ENCODE measurements at regions not wholly inside any gene's neighbourhood (a gene's known extent, or its start where the extent isn't known, plus 50 kb on each side); places are given as distances from the start of the nearest gene placed in this dataset.

DNA sequence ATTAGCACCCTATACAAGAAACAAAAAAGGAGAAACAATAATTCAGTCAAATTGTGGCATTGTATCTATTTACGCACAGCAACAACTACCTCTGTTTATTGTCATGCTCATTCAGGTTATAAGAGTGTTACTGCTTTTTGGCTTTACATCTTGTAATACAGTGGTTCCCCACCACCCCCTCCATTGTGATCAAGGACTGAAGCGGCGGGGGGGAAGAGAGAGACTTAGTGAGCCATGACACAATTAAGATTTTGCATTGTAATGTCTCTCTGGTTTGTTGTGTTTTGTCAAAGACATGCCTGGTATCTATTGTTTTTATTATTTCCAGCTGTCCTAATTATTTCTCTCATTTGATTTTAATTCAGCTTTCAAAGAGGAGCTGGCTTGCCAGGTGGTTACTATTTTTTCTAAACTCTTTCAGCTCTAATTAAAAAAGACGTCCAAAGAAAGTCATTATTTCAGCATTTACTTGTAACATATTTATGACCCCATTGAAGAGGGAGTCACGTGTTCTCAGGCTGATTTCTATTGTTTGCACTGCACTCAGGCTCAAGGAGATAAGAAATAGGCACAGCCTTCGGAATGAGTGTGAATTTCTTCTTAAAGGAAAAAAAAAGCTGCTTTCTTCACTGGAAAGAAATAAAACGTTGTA, 234.4 kb upstream of the TBL1XR1 start:
- DNase-seq: no peak
- no peaks in the 10 kb centered on the region for H3K27me3 ChIP-seq (replicated peaks in 1 of 2; ENCODE audit: control insufficient read depth in 2 of 2, extremely low read depth in 1 of 2, insufficient read depth in 2 of 2, low read length in 1 of 2)
- H3K36me3 Mint-ChIP-seq: no peaks in the 10 kb centered on the region
- no peak overlapping the region for H3K27ac ChIP-seq (ENCODE audit: low read length)
- CTCF ChIA-PET: interaction anchor here (0.6 to 0.7 kb wide), 2 partner anchors 226 to 338 kb away, joined by 3 to 5 read pairs; no protein-coding TSS in a partner anchor
- no peak overlapping the region for H3K27ac Mint-ChIP-seq
- no peaks in the 10 kb centered on the region for H3K9me3 Mint-ChIP-seq
- no CpG with 5 or more reads among the region's 7 CpGs for WGBS (ENCODE audit: insufficient coverage)
- H3K27me3 Mint-ChIP-seq: no peaks in the 10 kb centered on the region
- peaks cover 3 to 14% of the 10 kb centered on the region in 2 experiments for H3K4me1 ChIP-seq (ENCODE audit: control insufficient read depth in 1 of 2, extremely low read depth in 1 of 2, insufficient read depth in 2 of 2, low read length in 2 of 2)
- peaks cover 15 to 20% (median 17%) of the 10 kb centered on the region in 3 donors for H3K4me1 Mint-ChIP-seq
- no peak overlapping the region for H3K4me3 ChIP-seq (ENCODE audit: control insufficient read depth in 1 of 2, extremely low read depth in 1 of 2, low read length in 1 of 2)
- POLR2A ChIA-PET: interaction anchor here in 1 of 2 donors (0.6 kb wide), 1 partner anchor 21 kb away, joined by 3 read pairs; no protein-coding TSS in a partner anchor
- no peaks in the 10 kb centered on the region for H3K36me3 ChIP-seq (ENCODE audit: control insufficient read depth in 2 of 2, extremely low read depth in 1 of 2, insufficient read depth in 1 of 2, low read length in 1 of 2)
- ATAC-seq (replicated peaks in 1 of 4): no peak
- H3K4me3 Mint-ChIP-seq: no peak overlapping the region
- H3K9me3 ChIP-seq: no peaks in the 10 kb centered on the region

DNA sequence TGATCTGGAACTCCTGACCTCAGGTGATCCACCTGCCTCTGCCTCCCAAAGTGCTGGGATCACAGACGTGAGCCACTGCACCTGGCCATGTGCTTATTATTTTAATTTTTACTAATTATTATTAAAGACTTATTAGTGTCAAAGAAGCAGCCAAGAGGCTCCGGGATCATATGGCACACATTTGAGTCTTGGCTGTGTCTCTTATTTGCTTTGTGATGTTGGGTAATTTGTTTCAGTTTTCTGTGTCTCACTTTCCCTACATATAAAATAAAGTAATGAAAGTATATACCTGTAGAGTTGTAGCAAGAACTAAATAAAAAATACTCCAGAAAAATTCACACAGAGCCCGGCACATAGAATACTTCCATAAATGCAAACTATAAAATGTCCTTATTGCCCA, 238.0 kb upstream of the TBL1XR1 start:
- ATAC-seq (replicated peaks in 1 of 4): no peak
- H3K27me3 ChIP-seq (replicated peaks in 1 of 2; ENCODE audit: control insufficient read depth in 2 of 2, extremely low read depth in 1 of 2, insufficient read depth in 2 of 2, low read length in 1 of 2): no peaks in the 10 kb centered on the region
- H3K36me3 ChIP-seq (ENCODE audit: control insufficient read depth in 2 of 2, extremely low read depth in 1 of 2, insufficient read depth in 1 of 2, low read length in 1 of 2): no peaks in the 10 kb centered on the region
- H3K27ac Mint-ChIP-seq: no peak overlapping the region
- no peak overlapping the region for H3K4me3 ChIP-seq (ENCODE audit: control insufficient read depth in 1 of 2, extremely low read depth in 1 of 2, low read length in 1 of 2)
- no peaks in the 10 kb centered on the region for H3K4me1 ChIP-seq (ENCODE audit: control insufficient read depth in 1 of 2, extremely low read depth in 1 of 2, insufficient read depth in 2 of 2, low read length in 2 of 2)
- no peak overlapping the region for H3K27ac ChIP-seq (ENCODE audit: low read length)
- ChIA-PET POLR2A (no interaction called here), CTCF (interaction anchor here in 1 of 2 donors (0.6 kb wide), 1 partner anchor 703 kb away, joined by 3 read pairs; no protein-coding TSS in a partner anchor)
- H3K9me3 Mint-ChIP-seq: no peaks in the 10 kb centered on the region
- no peaks in the 10 kb centered on the region for H3K27me3 Mint-ChIP-seq
- H3K9me3 ChIP-seq: no peaks in the 10 kb centered on the region
- H3K4me1 Mint-ChIP-seq: no peaks in the 10 kb centered on the region
- no CpG with 5 or more reads among the region's 3 CpGs for WGBS (ENCODE audit: insufficient coverage)
- no peak overlapping the region for H3K4me3 Mint-ChIP-seq
- no peaks in the 10 kb centered on the region for H3K36me3 Mint-ChIP-seq
- no peak for DNase-seq

DNA sequence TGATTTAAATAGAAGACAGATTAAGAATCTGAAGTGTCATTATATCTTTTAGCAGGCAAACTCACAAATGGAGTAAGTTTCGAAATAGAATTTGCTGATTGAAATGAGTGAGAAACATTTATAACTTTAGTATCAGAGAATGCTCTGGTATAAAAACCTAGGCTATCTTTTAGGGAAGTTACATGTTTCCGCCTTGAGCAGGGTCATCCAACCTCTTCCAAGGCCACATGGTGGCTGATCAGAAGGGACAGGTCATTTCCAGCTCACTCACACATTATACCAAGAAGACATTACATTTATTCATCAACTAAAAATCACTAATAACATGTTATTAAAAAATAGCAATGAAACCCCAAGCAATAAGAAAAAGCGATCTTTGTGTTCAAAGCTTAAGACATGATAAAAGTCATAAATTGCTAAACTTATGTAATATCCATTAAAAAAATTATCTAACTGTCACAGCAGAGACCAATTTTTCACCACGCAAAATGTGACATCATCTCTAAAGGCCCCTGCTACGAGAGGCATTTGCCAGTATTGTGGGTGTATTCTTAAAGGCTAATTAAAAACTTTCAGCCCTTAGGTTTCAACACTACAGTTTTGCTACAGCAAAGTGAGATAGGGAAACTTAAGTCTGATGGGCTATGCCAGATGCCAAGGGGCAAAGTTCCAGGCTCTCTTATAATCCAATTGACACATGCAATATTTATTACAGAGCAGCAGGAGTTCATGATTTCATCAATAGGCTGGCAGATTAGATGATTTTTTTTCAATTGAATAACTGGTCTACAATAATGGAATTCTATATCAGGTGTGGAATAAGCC, 240.4 kb upstream of the TBL1XR1 start:
- POLR2A ChIA-PET: no interaction called here
- H3K27me3 Mint-ChIP-seq: no peaks in the 10 kb centered on the region
- CTCF ChIA-PET: no interaction called here

DNA sequence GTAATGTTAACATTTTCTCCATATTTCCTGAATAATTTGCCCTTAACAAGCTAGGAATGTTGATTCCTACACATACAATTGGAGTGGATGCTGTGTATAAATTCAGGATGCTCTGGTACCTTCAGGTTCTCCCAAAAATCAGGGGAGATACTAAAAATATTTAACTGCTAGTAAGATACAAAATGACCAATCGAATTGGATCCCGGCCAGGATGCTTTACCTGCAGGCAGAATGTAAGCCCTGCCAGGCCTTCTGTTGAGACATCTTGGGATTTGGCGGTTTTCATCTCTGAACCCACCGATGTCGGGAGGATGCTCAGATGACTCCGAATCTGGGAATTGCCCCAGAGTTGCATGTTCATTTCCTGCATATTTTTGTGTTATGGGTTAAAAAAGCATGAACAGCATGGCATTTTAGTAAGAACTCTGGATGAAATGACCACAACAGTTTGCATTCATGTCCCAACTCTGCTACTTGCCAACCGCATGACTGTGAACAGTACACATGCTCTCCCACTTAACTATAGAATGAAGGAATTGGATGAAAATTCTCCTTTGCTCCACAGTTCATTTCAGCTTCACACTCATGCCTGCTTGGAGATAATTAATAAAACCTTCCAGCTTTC, 241.4 kb upstream of the TBL1XR1 start:
- DNase-seq: no peak
- Mint-ChIP-seq H3K4me1 (peaks cover 0 to 4% (median 0%) of the 10 kb centered on the region in 3 donors), H3K36me3 (no peaks in the 10 kb centered on the region), H3K4me3 (no peak overlapping the region), H3K27ac (no peak overlapping the region), H3K27me3 (no peaks in the 10 kb centered on the region), H3K9me3 (no peaks in the 10 kb centered on the region)
- POLR2A ChIA-PET: no interaction called here
- 100% methylated on average over 5 of the region's 7 CpGs for WGBS (ENCODE audit: insufficient coverage)
- Histone ChIP-seq H3K27me3 (replicated peaks in 1 of 2; ENCODE audit: control insufficient read depth in 2 of 2, extremely low read depth in 1 of 2, insufficient read depth in 2 of 2, low read length in 1 of 2) (no peaks in the 10 kb centered on the region), H3K36me3 (ENCODE audit: control insufficient read depth in 2 of 2, extremely low read depth in 1 of 2, insufficient read depth in 1 of 2, low read length in 1 of 2) (no peaks in the 10 kb centered on the region), H3K27ac (ENCODE audit: low read length) (no peak overlapping the region), H3K4me1 (ENCODE audit: control insufficient read depth in 1 of 2, extremely low read depth in 1 of 2, insufficient read depth in 2 of 2, low read length in 2 of 2) (no peaks in the 10 kb centered on the region), H3K4me3 (ENCODE audit: control insufficient read depth in 1 of 2, extremely low read depth in 1 of 2, low read length in 1 of 2) (no peak overlapping the region), H3K9me3 (no peaks in the 10 kb centered on the region)
- ATAC-seq (replicated peaks in 1 of 4): no peak
- CTCF ChIA-PET: no interaction called here

More for the DNA sequence above, 240.4 kb upstream of the TBL1XR1 start:
- DNase-seq (no peak), ATAC-seq (replicated peaks in 1 of 4) (no peak)
- no peak overlapping the region for H3K4me3 ChIP-seq (ENCODE audit: control insufficient read depth in 1 of 2, extremely low read depth in 1 of 2, low read length in 1 of 2)
- no peaks in the 10 kb centered on the region for H3K27me3 ChIP-seq (replicated peaks in 1 of 2; ENCODE audit: control insufficient read depth in 2 of 2, extremely low read depth in 1 of 2, insufficient read depth in 2 of 2, low read length in 1 of 2)
- H3K36me3 ChIP-seq (ENCODE audit: control insufficient read depth in 2 of 2, extremely low read depth in 1 of 2, insufficient read depth in 1 of 2, low read length in 1 of 2): no peaks in the 10 kb centered on the region
- no peaks in the 10 kb centered on the region for H3K9me3 ChIP-seq
- no peaks in the 10 kb centered on the region for H3K36me3 Mint-ChIP-seq
- 100% methylated on average over 1 of the region's 5 CpGs for WGBS (ENCODE audit: insufficient coverage)
- no peaks in the 10 kb centered on the region for H3K4me1 ChIP-seq (ENCODE audit: control insufficient read depth in 1 of 2, extremely low read depth in 1 of 2, insufficient read depth in 2 of 2, low read length in 2 of 2)
- H3K9me3 Mint-ChIP-seq: no peaks in the 10 kb centered on the region
- no peak overlapping the region for H3K27ac ChIP-seq (ENCODE audit: low read length)
- H3K27ac Mint-ChIP-seq: no peak overlapping the region
- no peak overlapping the region for H3K4me3 Mint-ChIP-seq
- H3K4me1 Mint-ChIP-seq: peaks cover 0 to 4% (median 0%) of the 10 kb centered on the region in 3 donors

DNA sequence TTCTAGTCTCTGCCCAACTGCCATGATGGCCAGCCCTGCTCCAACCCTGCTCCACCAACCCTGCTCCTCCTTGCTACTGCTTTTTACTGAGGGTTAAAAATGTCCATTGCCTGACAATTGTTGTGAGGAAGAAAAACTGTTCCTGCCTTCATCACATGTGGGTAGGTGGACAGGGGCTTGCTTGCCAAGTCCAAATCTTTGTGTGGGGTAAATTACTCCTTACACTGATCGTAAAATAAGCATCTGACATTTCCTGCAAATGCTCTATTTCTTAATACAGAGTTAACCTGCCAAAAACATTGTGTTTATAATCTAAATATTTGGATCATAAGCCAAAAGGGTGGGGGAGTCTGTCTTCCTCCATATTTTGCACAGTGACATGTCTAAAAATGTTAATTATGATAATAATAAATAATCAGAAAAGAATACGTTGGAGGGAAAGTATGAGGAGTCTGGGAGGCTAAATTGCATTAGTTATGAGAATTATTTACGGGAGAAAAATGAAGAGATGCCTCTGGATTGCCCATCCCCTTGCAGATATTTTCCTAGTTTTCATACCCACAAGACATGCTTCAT, 242.5 kb upstream of the TBL1XR1 start:
- no CpG with 5 or more reads among the region's 3 CpGs for WGBS (ENCODE audit: insufficient coverage)
- no peak for DNase-seq
- CTCF ChIA-PET: no interaction called here

DNA sequence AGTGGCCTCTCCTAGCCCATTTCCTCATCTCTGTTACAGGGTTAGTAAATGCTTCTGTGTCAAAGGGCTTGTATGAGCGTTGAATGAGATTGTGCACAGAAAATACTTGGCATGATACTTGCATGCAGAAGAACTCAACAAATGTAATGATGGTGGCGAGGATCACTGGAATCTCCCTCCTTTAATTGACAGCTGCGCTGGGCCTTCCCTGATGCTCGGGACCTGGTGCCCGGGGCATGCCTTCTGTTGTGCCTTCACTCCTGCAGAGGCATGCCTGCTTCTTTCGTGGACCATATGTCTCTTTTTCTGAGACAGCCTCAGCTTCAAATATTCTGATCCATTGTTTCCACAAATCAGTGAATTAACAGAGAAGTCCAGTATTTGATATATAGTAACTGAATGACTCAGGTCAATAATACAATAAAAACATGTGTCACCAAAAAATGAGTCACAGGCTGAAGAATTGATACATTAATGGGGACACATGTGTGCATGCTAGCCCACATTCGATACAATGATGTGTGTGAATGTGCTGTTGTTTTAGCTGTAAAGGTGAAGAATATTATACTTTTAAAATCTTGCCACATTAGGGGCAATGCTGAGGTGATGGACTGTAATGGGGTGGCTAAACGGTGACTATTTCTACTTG, 243.3 kb upstream of the TBL1XR1 start:
- WGBS (ENCODE audit: insufficient coverage): no CpG with 5 or more reads among the region's 8 CpGs
- no peak for ATAC-seq (replicated peaks in 1 of 4)
- H3K27me3 Mint-ChIP-seq: no peaks in the 10 kb centered on the region
- Histone ChIP-seq H3K4me1 (ENCODE audit: control insufficient read depth in 1 of 2, extremely low read depth in 1 of 2, insufficient read depth in 2 of 2, low read length in 2 of 2) (no peaks in the 10 kb centered on the region), H3K27me3 (replicated peaks in 1 of 2; ENCODE audit: control insufficient read depth in 2 of 2, extremely low read depth in 1 of 2, insufficient read depth in 2 of 2, low read length in 1 of 2) (no peaks in the 10 kb centered on the region), H3K36me3 (ENCODE audit: control insufficient read depth in 2 of 2, extremely low read depth in 1 of 2, insufficient read depth in 1 of 2, low read length in 1 of 2) (no peaks in the 10 kb centered on the region), H3K9me3 (no peaks in the 10 kb centered on the region), H3K4me3 (ENCODE audit: control insufficient read depth in 1 of 2, extremely low read depth in 1 of 2, low read length in 1 of 2) (no peak overlapping the region), H3K27ac (ENCODE audit: low read length) (no peak overlapping the region)
- peaks cover 0 to 4% (median 0%) of the 10 kb centered on the region in 3 donors for H3K4me1 Mint-ChIP-seq
- H3K9me3 Mint-ChIP-seq: no peaks in the 10 kb centered on the region
- CTCF ChIA-PET: no interaction called here
- no peak overlapping the region for H3K27ac Mint-ChIP-seq
- H3K4me3 Mint-ChIP-seq: no peak overlapping the region
- POLR2A ChIA-PET: no interaction called here
- no peaks in the 10 kb centered on the region for H3K36me3 Mint-ChIP-seq
- DNase-seq: no peak

More for the DNA sequence above, 242.5 kb upstream of the TBL1XR1 start:
- H3K9me3 Mint-ChIP-seq: no peaks in the 10 kb centered on the region
- H3K27me3 Mint-ChIP-seq: no peaks in the 10 kb centered on the region
- H3K4me3 Mint-ChIP-seq: no peak overlapping the region
- Histone ChIP-seq H3K9me3 (no peaks in the 10 kb centered on the region), H3K4me3 (ENCODE audit: control insufficient read depth in 1 of 2, extremely low read depth in 1 of 2, low read length in 1 of 2) (no peak overlapping the region), H3K27me3 (replicated peaks in 1 of 2; ENCODE audit: control insufficient read depth in 2 of 2, extremely low read depth in 1 of 2, insufficient read depth in 2 of 2, low read length in 1 of 2) (no peaks in the 10 kb centered on the region), H3K36me3 (ENCODE audit: control insufficient read depth in 2 of 2, extremely low read depth in 1 of 2, insufficient read depth in 1 of 2, low read length in 1 of 2) (no peaks in the 10 kb centered on the region), H3K27ac (ENCODE audit: low read length) (no peak overlapping the region), H3K4me1 (ENCODE audit: control insufficient read depth in 1 of 2, extremely low read depth in 1 of 2, insufficient read depth in 2 of 2, low read length in 2 of 2) (no peaks in the 10 kb centered on the region)
- ATAC-seq (replicated peaks in 1 of 4): no peak
- POLR2A ChIA-PET: no interaction called here
- no peaks in the 10 kb centered on the region for H3K36me3 Mint-ChIP-seq
- no peak overlapping the region for H3K27ac Mint-ChIP-seq
- peaks cover 0 to 4% (median 0%) of the 10 kb centered on the region in 3 donors for H3K4me1 Mint-ChIP-seq
